ENCODE measurements at regions not wholly inside any gene's neighbourhood (a gene's known extent, or its start where the extent isn't known, plus 50 kb on each side); places are given as distances from the start of the nearest gene placed in this dataset.

- TF ChIP-seq, protein P1, sequence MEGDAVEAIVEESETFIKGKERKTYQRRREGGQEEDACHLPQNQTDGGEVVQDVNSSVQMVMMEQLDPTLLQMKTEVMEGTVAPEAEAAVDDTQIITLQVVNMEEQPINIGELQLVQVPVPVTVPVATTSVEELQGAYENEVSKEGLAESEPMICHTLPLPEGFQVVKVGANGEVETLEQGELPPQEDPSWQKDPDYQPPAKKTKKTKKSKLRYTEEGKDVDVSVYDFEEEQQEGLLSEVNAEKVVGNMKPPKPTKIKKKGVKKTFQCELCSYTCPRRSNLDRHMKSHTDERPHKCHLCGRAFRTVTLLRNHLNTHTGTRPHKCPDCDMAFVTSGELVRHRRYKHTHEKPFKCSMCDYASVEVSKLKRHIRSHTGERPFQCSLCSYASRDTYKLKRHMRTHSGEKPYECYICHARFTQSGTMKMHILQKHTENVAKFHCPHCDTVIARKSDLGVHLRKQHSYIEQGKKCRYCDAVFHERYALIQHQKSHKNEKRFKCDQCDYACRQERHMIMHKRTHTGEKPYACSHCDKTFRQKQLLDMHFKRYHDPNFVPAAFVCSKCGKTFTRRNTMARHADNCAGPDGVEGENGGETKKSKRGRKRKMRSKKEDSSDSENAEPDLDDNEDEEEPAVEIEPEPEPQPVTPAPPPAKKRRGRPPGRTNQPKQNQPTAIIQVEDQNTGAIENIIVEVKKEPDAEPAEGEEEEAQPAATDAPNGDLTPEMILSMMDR (IDR thresholded peaks at IDR 0.05; ENCODE audit: low read depth, low read length, missing input control): no peak
- TF ChIP-seq NR2F2 (IDR thresholded peaks at IDR 0.05): no peak
Measured at GRCh38 chrX:150255441-150256296, 107.4 kb upstream of the MAMLD1 start.
